ENCODE measurements at regions not wholly inside any gene's neighbourhood (a gene's known extent, or its start where the extent isn't known, plus 50 kb on each side); places are given as distances from the start of the nearest gene placed in this dataset.

GRCh38 chr15:62269504-62269903, 104.4 kb upstream of the C2CD4B start:
- H3K9me3 ChIP-seq (ENCODE audit: control insufficient read depth, insufficient read depth, low read length): peaks cover 20% of the 10 kb centered on the region
- H3K4me3 ChIP-seq (ENCODE audit: low read depth, low read length): no peak overlapping the region
- no peak overlapping the region for H3K27ac ChIP-seq (ENCODE audit: low read depth, low read length)
- no peak for DNase-seq (ENCODE audit: low read depth, low spot score)
- no peak for TF ChIP-seq CTCF (IDR thresholded peaks at IDR 0.05; ENCODE audit: low read depth, low read length)
- H3K27me3 ChIP-seq (ENCODE audit: control insufficient read depth, insufficient read depth, low read length): no peaks in the 10 kb centered on the region
- POLR2A ChIA-PET: no interaction called here
- CTCF ChIA-PET: no interaction called here

GRCh38 chr15:62270216-62270921, 105.3 kb upstream of the C2CD4B start:
- CTCF ChIA-PET: interaction anchor here (0.6 kb wide), 1 partner anchor 16 kb away, joined by 4 read pairs; no protein-coding TSS in a partner anchor
- Histone ChIP-seq H3K27me3 (ENCODE audit: control insufficient read depth, insufficient read depth, low read length) (no peaks in the 10 kb centered on the region), H3K9me3 (ENCODE audit: control insufficient read depth, insufficient read depth, low read length) (peaks cover 20% of the 10 kb centered on the region), H3K4me3 (ENCODE audit: low read depth, low read length) (no peak overlapping the region), H3K27ac (ENCODE audit: low read depth, low read length) (no peak overlapping the region)
- no peak for DNase-seq (ENCODE audit: low read depth, low spot score)
- TF ChIP-seq CTCF (IDR thresholded peaks at IDR 0.05; ENCODE audit: low read depth, low read length): no peak
- POLR2A ChIA-PET: no interaction called here

GRCh38 chr15:62272290-62272689, 107.2 kb upstream of the C2CD4B start:
- Histone ChIP-seq H3K27ac (ENCODE audit: low read depth, low read length) (no peak overlapping the region), H3K27me3 (ENCODE audit: control insufficient read depth, insufficient read depth, low read length) (no peaks in the 10 kb centered on the region), H3K9me3 (ENCODE audit: control insufficient read depth, insufficient read depth, low read length) (peaks cover 20% of the 10 kb centered on the region), H3K4me3 (ENCODE audit: low read depth, low read length) (no peak overlapping the region)
- ChIA-PET CTCF (no interaction called here), POLR2A (no interaction called here)
- no peak for TF ChIP-seq CTCF (IDR thresholded peaks at IDR 0.05; ENCODE audit: low read depth, low read length)
- DNase-seq (ENCODE audit: low read depth, low spot score): no peak

GRCh38 chr15:62275831-62276230, 110.7 kb upstream of the C2CD4B start:
- no peak for DNase-seq (ENCODE audit: low read depth, low spot score)
- CTCF ChIA-PET: no interaction called here
- POLR2A ChIA-PET: no interaction called here
- Histone ChIP-seq H3K27me3 (ENCODE audit: control insufficient read depth, insufficient read depth, low read length) (no peaks in the 10 kb centered on the region), H3K4me3 (ENCODE audit: low read depth, low read length) (no peak overlapping the region), H3K27ac (ENCODE audit: low read depth, low read length) (no peak overlapping the region), H3K9me3 (ENCODE audit: control insufficient read depth, insufficient read depth, low read length) (peaks cover under 1% of the 10 kb centered on the region; the same call in 1 of the 2 replicates)
- no peak for TF ChIP-seq CTCF (IDR thresholded peaks at IDR 0.05; ENCODE audit: low read depth, low read length)

GRCh38 chr15:62277816-62278394, 112.8 kb upstream of the C2CD4B start:
- no peak overlapping the region for H3K4me3 ChIP-seq (ENCODE audit: low read depth, low read length)
- H3K9me3 ChIP-seq (ENCODE audit: control insufficient read depth, insufficient read depth, low read length): no peaks in the 10 kb centered on the region
- ChIA-PET CTCF (interaction anchor here (0.9 kb wide), 1 partner anchor 23 kb away, joined by 3 read pairs; no protein-coding TSS in a partner anchor), POLR2A (no interaction called here)
- H3K27me3 ChIP-seq (ENCODE audit: control insufficient read depth, insufficient read depth, low read length): peaks cover 3% of the 10 kb centered on the region
- DNase-seq (ENCODE audit: low read depth, low spot score): no peak
- no peak overlapping the region for H3K27ac ChIP-seq (ENCODE audit: low read depth, low read length)
- no peak for TF ChIP-seq CTCF (IDR thresholded peaks at IDR 0.05; ENCODE audit: low read depth, low read length)

Data from AG04450 (cell line).